ENCODE measurements at regions not wholly inside any gene's neighbourhood (a gene's known extent, or its start where the extent isn't known, plus 50 kb on each side); places are given as distances from the start of the nearest gene placed in this dataset.

GRCh38 chr2:203789618-203790017 lies 78.0 kb upstream of the CTLA4 start:
- Histone ChIP-seq H3K27ac (no peak overlapping the region), H3K9me3 (no peaks in the 10 kb centered on the region), H3K9ac (no peak overlapping the region), H3K4me1 (no peaks in the 10 kb centered on the region), H4K20me1 (no peaks in the 10 kb centered on the region), H3K4me3 (no peak overlapping the region), H3K36me3 (no peaks in the 10 kb centered on the region), H3K27me3 (no peaks in the 10 kb centered on the region), H3K4me2 (no peak overlapping the region)
- TF ChIP-seq Cebpa-rat (IDR thresholded peaks at IDR 0.05) = no peak

GRCh38 chr2:203790134-203790852 lies 77.3 kb upstream of the CTLA4 start:
- Histone ChIP-seq H3K4me2 (no peak overlapping the region), H3K9me3 (no peaks in the 10 kb centered on the region), H3K27me3 (no peaks in the 10 kb centered on the region), H3K36me3 (no peaks in the 10 kb centered on the region), H3K4me3 (no peak overlapping the region), H3K9ac (no peak overlapping the region), H3K27ac (no peak overlapping the region), H3K4me1 (no peaks in the 10 kb centered on the region), H4K20me1 (no peaks in the 10 kb centered on the region)
- no peak for TF ChIP-seq Cebpa-rat (IDR thresholded peaks at IDR 0.05)

GRCh38 chr2:203796248-203797010 lies 71.1 kb upstream of the CTLA4 start:
- H3K36me3 ChIP-seq = no peaks in the 10 kb centered on the region
- no peak overlapping the region for H3K4me2 ChIP-seq
- no peak for TF ChIP-seq Cebpa-rat (IDR thresholded peaks at IDR 0.05)
- H3K9me3 ChIP-seq = 0 out of 2 replicates have a peak, but pooled peaks cover 7% of the 10 kb centered on the region
- H3K4me3 ChIP-seq = no peak overlapping the region
- no peaks in the 10 kb centered on the region for H4K20me1 ChIP-seq
- no peak overlapping the region for H3K9ac ChIP-seq
- H3K4me1 ChIP-seq = peaks cover 16% of the 10 kb centered on the region
- no peak overlapping the region for H3K27ac ChIP-seq
- H3K27me3 ChIP-seq = peaks cover 7% of the 10 kb centered on the region; the same call in 1 of the 2 replicates

GRCh38 chr2:203797276-203797675 lies 70.3 kb upstream of the CTLA4 start:
- TF ChIP-seq Cebpa-rat (IDR thresholded peaks at IDR 0.05) = no peak
- Histone ChIP-seq H3K9ac (no peak overlapping the region), H3K27ac (no peak overlapping the region), H3K9me3 (0 out of 2 replicates have a peak, but pooled peaks cover 7% of the 10 kb centered on the region), H3K4me3 (no peak overlapping the region), H3K27me3 (peaks cover 7% of the 10 kb centered on the region; the same call in 1 of the 2 replicates), H3K4me2 (no peak overlapping the region), H4K20me1 (no peaks in the 10 kb centered on the region), H3K36me3 (no peaks in the 10 kb centered on the region), H3K4me1 (peaks cover 16% of the 10 kb centered on the region)

GRCh38 chr2:203797712-203798111 lies 69.9 kb upstream of the CTLA4 start:
- Histone ChIP-seq H3K4me2 (no peak overlapping the region), H3K27me3 (peaks cover 7% of the 10 kb centered on the region; the same call in 1 of the 2 replicates), H3K4me3 (no peak overlapping the region), H3K9me3 (0 out of 2 replicates have a peak, but pooled peaks cover 7% of the 10 kb centered on the region), H3K4me1 (peaks cover 16% of the 10 kb centered on the region), H4K20me1 (no peaks in the 10 kb centered on the region), H3K27ac (no peak overlapping the region), H3K9ac (no peak overlapping the region), H3K36me3 (no peaks in the 10 kb centered on the region)
- TF ChIP-seq Cebpa-rat (IDR thresholded peaks at IDR 0.05) = no peak

GRCh38 chr2:203798296-203799087 lies 69.1 kb upstream of the CTLA4 start:
- Histone ChIP-seq H4K20me1 (no peaks in the 10 kb centered on the region), H3K4me3 (no peak overlapping the region), H3K27ac (no peak overlapping the region), H3K9me3 (0 out of 2 replicates have a peak, but pooled peaks cover 7% of the 10 kb centered on the region), H3K4me1 (peaks cover 16% of the 10 kb centered on the region), H3K4me2 (no peak overlapping the region), H3K27me3 (peaks cover 7% of the 10 kb centered on the region; the same call in 1 of the 2 replicates), H3K9ac (no peak overlapping the region), H3K36me3 (no peaks in the 10 kb centered on the region)
- no peak for TF ChIP-seq Cebpa-rat (IDR thresholded peaks at IDR 0.05)

GRCh38 chr2:203799908-203800307 lies 67.7 kb upstream of the CTLA4 start:
- 0 out of 2 replicates have a peak, but pooled peaks cover 8% of the 10 kb centered on the region for H3K9me3 ChIP-seq
- peak overlapping the region; percentile 55 for H3K4me2 ChIP-seq
- no peaks in the 10 kb centered on the region for H3K36me3 ChIP-seq
- no peak overlapping the region for H3K27ac ChIP-seq
- no peak overlapping the region for H3K9ac ChIP-seq
- peaks cover 7% of the 10 kb centered on the region; the same call in 1 of the 2 replicates for H3K27me3 ChIP-seq
- H3K4me1 ChIP-seq = peaks cover 25% of the 10 kb centered on the region
- H4K20me1 ChIP-seq = no peaks in the 10 kb centered on the region
- no peak overlapping the region for H3K4me3 ChIP-seq
- TF ChIP-seq Cebpa-rat (IDR thresholded peaks at IDR 0.05) = no peak

- peaks cover 25% of the 10 kb centered on the region for H3K4me1 ChIP-seq
- H4K20me1 ChIP-seq = no peaks in the 10 kb centered on the region
- no peak overlapping the region for H3K4me3 ChIP-seq
- H3K27ac ChIP-seq = no peak overlapping the region
- peaks cover 15% of the 10 kb centered on the region for H3K9me3 ChIP-seq
- H3K36me3 ChIP-seq = no peaks in the 10 kb centered on the region
- TF ChIP-seq Cebpa-rat (IDR thresholded peaks at IDR 0.05) = no peak
- peaks cover 7% of the 10 kb centered on the region; the same call in 1 of the 2 replicates for H3K27me3 ChIP-seq
- no peak overlapping the region for H3K9ac ChIP-seq
- H3K4me2 ChIP-seq = 0 out of 2 replicates have a peak overlapping the region, but pooled peaks have one; percentile 55
Measured at GRCh38 chr2:203800783-203801182, 66.8 kb upstream of the CTLA4 start.

- no peaks in the 10 kb centered on the region for H3K36me3 ChIP-seq
- TF ChIP-seq Cebpa-rat (IDR thresholded peaks at IDR 0.05) = no peak
- no peak overlapping the region for H3K4me2 ChIP-seq
- H4K20me1 ChIP-seq = no peaks in the 10 kb centered on the region
- H3K27me3 ChIP-seq = peaks cover 7% of the 10 kb centered on the region; the same call in 1 of the 2 replicates
- no peak overlapping the region for H3K27ac ChIP-seq
- no peak overlapping the region for H3K9ac ChIP-seq
- H3K9me3 ChIP-seq = peaks cover 18% of the 10 kb centered on the region
- peaks cover 25% of the 10 kb centered on the region for H3K4me1 ChIP-seq
- H3K4me3 ChIP-seq = no peak overlapping the region
Measured at GRCh38 chr2:203802342-203803052, 65.1 kb upstream of the CTLA4 start.
